ENCODE measurements at regions not wholly inside any gene's neighbourhood (a gene's known extent, or its start where the extent isn't known, plus 50 kb on each side); places are given as distances from the start of the nearest gene placed in this dataset.

GRCh38 chr2:151087377-151087776 is 174.3 kb downstream of the RBM43 start:
- DNase-seq (ENCODE audit: low spot score) (no peak), FAIRE-seq (no peak)

- DNase-seq (ENCODE audit: low spot score) (no peak), FAIRE-seq (no peak)
These were observed 176.5 kb downstream of the RBM43 start for GRCh38 chr2:151085181-151085611.

GRCh38 chr2:151083856-151084795 is 177.5 kb downstream of the RBM43 start:
- DNase-seq (ENCODE audit: low spot score) (no peak), FAIRE-seq (no peak)

- DNase-seq (ENCODE audit: low spot score), result no peak
- FAIRE-seq, result no peak
These were observed 182.8 kb downstream of the RBM43 start for GRCh38 chr2:151078889-151079288.

- DNase-seq (ENCODE audit: low spot score), result no peak
- no peak for FAIRE-seq
These were observed 189.8 kb downstream of the RBM43 start for GRCh38 chr2:151071906-151072305.

GRCh38 chr2:151071382-151071781 is 190.3 kb downstream of the RBM43 start:
- FAIRE-seq, result no peak
- no peak for DNase-seq (ENCODE audit: low spot score)

GRCh38 chr2:151070253-151070652 is 191.4 kb downstream of the RBM43 start:
- DNase-seq (ENCODE audit: low spot score) (no peak), FAIRE-seq (no peak)

GRCh38 chr2:151067658-151068369 is 193.8 kb downstream of the RBM43 start:
- FAIRE-seq (no peak), DNase-seq (ENCODE audit: low spot score) (no peak)

GRCh38 chr2:151063271-151063670 is 198.4 kb downstream of the RBM43 start:
- FAIRE-seq (no peak), DNase-seq (ENCODE audit: low spot score) (no peak)

GRCh38 chr2:151060287-151060686 is 201.4 kb downstream of the RBM43 start:
- FAIRE-seq, result no peak

GRCh38 chr2:151056870-151057269 is 204.8 kb downstream of the RBM43 start:
- FAIRE-seq (no peak), DNase-seq (ENCODE audit: low spot score) (no peak)

More at GRCh38 chr2:151060287-151060686, 201.4 kb downstream of the RBM43 start:
- DNase-seq (ENCODE audit: low spot score), result no peak

- FAIRE-seq (no peak), DNase-seq (ENCODE audit: low spot score) (no peak)
These were observed 208.0 kb downstream of the RBM43 start for GRCh38 chr2:151053661-151053990.

GRCh38 chr2:151052850-151053660 is 208.6 kb downstream of the RBM43 start:
- no peak for FAIRE-seq
- DNase-seq (ENCODE audit: low spot score), result no peak

GRCh38 chr2:151051574-151052220 is 210.0 kb downstream of the RBM43 start:
- DNase-seq (ENCODE audit: low spot score) (peak; percentile 36), FAIRE-seq (peak; percentile 81)

- peak; percentile 27 for DNase-seq (ENCODE audit: low spot score)
- FAIRE-seq, result peak; percentile 32
These were observed 211.9 kb downstream of the RBM43 start for GRCh38 chr2:151049746-151050145.

- FAIRE-seq (no peak), DNase-seq (ENCODE audit: low spot score) (no peak)
These were observed 213.2 kb downstream of the RBM43 start for GRCh38 chr2:151048331-151049054.

- FAIRE-seq (no peak), DNase-seq (ENCODE audit: low spot score) (peak; percentile 62)
These were observed 218.2 kb downstream of the RBM43 start for GRCh38 chr2:151043484-151043883.

- FAIRE-seq (no peak), DNase-seq (ENCODE audit: low spot score) (no peak)
These were observed 218.7 kb downstream of the RBM43 start for GRCh38 chr2:151042964-151043363.

GRCh38 chr2:151040039-151040438 is 221.6 kb downstream of the RBM43 start:
- FAIRE-seq, result no peak
- no peak for DNase-seq (ENCODE audit: low spot score)

- FAIRE-seq, result no peak
These were observed 223.1 kb downstream of the RBM43 start for GRCh38 chr2:151038516-151038915.

More at GRCh38 chr2:151038516-151038915, 223.1 kb downstream of the RBM43 start:
- DNase-seq (ENCODE audit: low spot score), result no peak

Measured in urothelium cell line (cell line).